Subcutaneous abdominal adipose tissue (tissue), 5 donors: ENCODE measurements at regions not wholly inside any gene's neighbourhood (a gene's known extent, or its start where the extent isn't known, plus 50 kb on each side); places are given as distances from the start of the nearest gene placed in this dataset.

ENCODE experiments used
- H3K27ac ChIP-seq: one replicate; pipeline ENCODE4 v1.7.0; 2013; ENCODE audit warnings: low read depth, mild to moderate bottlenecking, inconsistent platforms, low read length, moderate library complexity
- H3K27me3 ChIP-seq, 5 donors: one replicate each; pipeline ENCODE4 v1.7.0; 2013; ENCODE audit warnings: low read length in 5 of 5, inconsistent platforms in 1 of 5; ENCODE audit not compliant: control insufficient read depth in 5 of 5, insufficient read depth in 4 of 5
- H3K36me3 ChIP-seq, 5 donors: one replicate each; pipeline ENCODE4 v1.7.0; 2013; ENCODE audit warnings: low read length in 5 of 5; ENCODE audit not compliant: control insufficient read depth in 5 of 5, insufficient read depth in 5 of 5
- H3K4me1 ChIP-seq, 5 donors: one replicate each; pipeline ENCODE4 v1.7.0; 2013; ENCODE audit warnings: low read length in 5 of 5, mild to moderate bottlenecking in 3 of 5, moderate library complexity in 1 of 5; ENCODE audit not compliant: control insufficient read depth in 5 of 5, insufficient read depth in 5 of 5
- H3K4me3 ChIP-seq, 5 donors: one replicate each; pipeline ENCODE4 v1.7.0; 2013; ENCODE audit warnings: low read length in 5 of 5, low read depth in 1 of 5
- H3K9ac ChIP-seq, 5 donors: one replicate each; pipeline ENCODE4 v1.7.0; 2013; ENCODE audit warnings: low read length in 5 of 5, mild to moderate bottlenecking in 4 of 5, moderate library complexity in 3 of 5
- H3K9me3 ChIP-seq, 5 donors: one replicate each; pipeline ENCODE4 v1.7.0; 2013; ENCODE audit warnings: low read length in 5 of 5; ENCODE audit not compliant: control insufficient read depth in 5 of 5
- donor health status: healthy.
- donor health status: healthy.
- donor health status: healthy.
- donor health status: healthy.
- donor health status: healthy.

DNA sequence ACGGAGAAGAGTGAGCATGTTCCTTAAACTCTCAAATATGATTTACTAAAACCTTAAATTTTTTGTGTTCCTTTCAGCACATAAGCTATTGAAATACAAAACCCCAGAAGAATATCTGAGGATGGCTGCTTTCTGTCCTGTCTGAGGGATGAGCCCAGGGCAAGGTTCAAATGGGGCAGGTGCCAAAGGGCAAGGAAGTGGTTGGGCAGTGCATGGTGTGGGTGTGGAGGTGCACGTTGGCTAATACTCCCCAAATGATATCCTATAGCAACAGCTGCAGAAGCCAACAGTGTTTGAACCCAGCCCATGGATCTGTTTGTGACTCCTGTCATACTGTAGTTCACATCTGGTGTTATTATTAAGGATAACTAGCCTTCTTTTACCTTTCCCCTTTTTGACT is 183.0 kb downstream of the CDCA7 start:
- H3K9ac ChIP-seq = no peak overlapping the region
- H3K27ac ChIP-seq = no peak overlapping the region

GRCh38 chr2:173539615-173540014 is 184.9 kb downstream of the CDCA7 start:
- Histone ChIP-seq H3K27ac (no peak overlapping the region), H3K9me3 (no peaks in the 10 kb centered on the region), H3K9ac (no peak overlapping the region), H3K36me3 (no peaks in the 10 kb centered on the region), H3K4me3 (no peak overlapping the region), H3K4me1 (no peaks in the 10 kb centered on the region), H3K27me3 (no peaks in the 10 kb centered on the region)

More for the DNA sequence above, 183.0 kb downstream of the CDCA7 start:
- H3K4me3 ChIP-seq = no peak overlapping the region
- H3K4me1 ChIP-seq = no peaks in the 10 kb centered on the region
- no peaks in the 10 kb centered on the region for H3K9me3 ChIP-seq
- H3K36me3 ChIP-seq = no peaks in the 10 kb centered on the region
- no peaks in the 10 kb centered on the region for H3K27me3 ChIP-seq

- Histone ChIP-seq H3K36me3 (no peaks in the 10 kb centered on the region), H3K4me1 (peaks cover 0 to 9% (median 0%) of the 10 kb centered on the region in 5 donors), H3K9me3 (no peaks in the 10 kb centered on the region), H3K27me3 (no peaks in the 10 kb centered on the region), H3K4me3 (no peak overlapping the region), H3K27ac (no peak overlapping the region), H3K9ac (no peak overlapping the region)
Observed at GRCh38 chr2:173544641-173545363, 190.1 kb downstream of the CDCA7 start.

DNA sequence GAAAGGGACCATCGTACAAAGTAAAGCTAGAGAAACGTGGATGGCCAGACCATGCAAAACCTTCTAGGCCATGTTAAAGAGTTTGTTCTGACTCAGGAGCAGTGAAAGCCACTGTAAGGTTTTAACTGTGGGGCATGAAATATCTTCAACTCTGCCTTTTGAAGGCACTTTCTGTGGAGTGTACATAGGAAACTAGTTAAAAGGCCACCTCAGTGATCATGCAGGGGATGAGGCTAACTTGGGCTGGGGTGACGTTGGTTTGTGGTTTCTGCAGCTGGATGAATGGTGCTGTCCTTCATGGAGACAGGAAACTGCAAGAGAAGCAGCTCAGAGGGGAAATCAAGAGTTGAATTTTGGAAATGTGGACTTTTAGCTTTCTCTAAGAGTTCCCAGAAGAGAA is 190.7 kb downstream of the CDCA7 start:
- Histone ChIP-seq H3K9ac (no peak overlapping the region), H3K9me3 (no peaks in the 10 kb centered on the region), H3K4me1 (peaks cover 0 to 9% (median 0%) of the 10 kb centered on the region in 5 donors), H3K36me3 (no peaks in the 10 kb centered on the region), H3K27ac (no peak overlapping the region), H3K27me3 (no peaks in the 10 kb centered on the region), H3K4me3 (no peak overlapping the region)

GRCh38 chr2:173547499-173547898 is 192.8 kb downstream of the CDCA7 start:
- Histone ChIP-seq H3K36me3 (no peaks in the 10 kb centered on the region), H3K4me3 (no peak overlapping the region), H3K27ac (no peak overlapping the region), H3K27me3 (no peaks in the 10 kb centered on the region), H3K9ac (no peak overlapping the region), H3K9me3 (no peaks in the 10 kb centered on the region), H3K4me1 (peaks cover 0 to 9% (median 0%) of the 10 kb centered on the region in 5 donors)

- H3K4me3 ChIP-seq = no peak overlapping the region
- H3K27ac ChIP-seq = no peak overlapping the region
- no peaks in the 10 kb centered on the region for H3K36me3 ChIP-seq
- no peak overlapping the region for H3K9ac ChIP-seq
- H3K9me3 ChIP-seq = no peaks in the 10 kb centered on the region
- H3K4me1 ChIP-seq = peaks cover 0 to 4% (median 0%) of the 10 kb centered on the region in 5 donors
- peaks cover 0 to 3% (median 0%) of the 10 kb centered on the region in 5 donors for H3K27me3 ChIP-seq
Observed at GRCh38 chr2:173550143-173550542, 195.5 kb downstream of the CDCA7 start.

DNA sequence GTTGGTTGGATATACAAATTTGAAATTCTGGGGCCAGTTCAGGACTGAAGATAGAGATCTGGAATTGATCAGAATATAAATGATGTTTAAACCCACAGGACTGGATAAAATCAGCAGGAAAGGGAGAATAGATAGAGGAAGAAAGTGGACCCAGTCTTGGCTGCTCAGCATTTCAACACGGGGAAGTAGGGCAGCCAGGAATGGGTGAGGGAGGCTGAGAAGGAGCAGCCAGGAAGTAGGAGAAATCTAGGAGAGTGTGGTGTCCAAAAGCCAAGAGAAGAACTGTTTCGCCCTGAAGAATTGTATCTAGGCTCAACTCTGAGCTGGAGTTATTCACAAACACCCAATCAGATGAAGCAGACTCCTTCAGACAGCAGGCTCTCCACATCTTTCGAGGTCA is 197.9 kb downstream of the CDCA7 start:
- no peak overlapping the region for H3K4me3 ChIP-seq
- no peak overlapping the region for H3K9ac ChIP-seq
- H3K4me1 ChIP-seq = no peaks in the 10 kb centered on the region
- H3K9me3 ChIP-seq = no peaks in the 10 kb centered on the region
- no peak overlapping the region for H3K27ac ChIP-seq
- no peaks in the 10 kb centered on the region for H3K36me3 ChIP-seq
- H3K27me3 ChIP-seq = peaks cover 0 to 4% (median 2%) of the 10 kb centered on the region in 5 donors

GRCh38 chr2:173553593-173553992 is 198.9 kb downstream of the CDCA7 start:
- no peak overlapping the region for H3K27ac ChIP-seq
- no peak overlapping the region for H3K4me3 ChIP-seq

DNA sequence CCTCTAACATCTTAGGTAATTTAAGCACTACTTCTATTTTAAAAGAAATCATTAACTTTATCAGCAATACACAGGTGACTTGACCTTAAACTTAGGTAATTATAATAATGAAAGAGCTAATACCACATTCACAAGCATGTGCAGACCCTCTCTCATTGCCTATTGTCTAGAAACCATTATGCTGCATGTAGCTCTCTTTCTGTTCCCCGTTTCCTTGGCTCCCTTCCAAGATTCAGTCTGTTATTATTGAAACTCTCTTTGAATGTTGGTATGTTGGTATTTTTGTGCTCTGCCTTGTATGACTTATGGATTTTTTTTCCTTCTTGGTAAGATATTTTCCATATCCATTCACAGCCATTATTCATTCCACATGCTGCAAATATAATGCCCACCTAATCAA is 201.2 kb downstream of the CDCA7 start:
- no peak overlapping the region for H3K9ac ChIP-seq

More at GRCh38 chr2:173553593-173553992, 198.9 kb downstream of the CDCA7 start:
- H3K27me3 ChIP-seq = peaks cover 2 to 7% (median 5%) of the 10 kb centered on the region in 5 donors
- H3K4me1 ChIP-seq = no peaks in the 10 kb centered on the region
- no peak overlapping the region for H3K9ac ChIP-seq
- no peaks in the 10 kb centered on the region for H3K9me3 ChIP-seq
- H3K36me3 ChIP-seq = no peaks in the 10 kb centered on the region

GRCh38 chr2:173556816-173557215 is 202.1 kb downstream of the CDCA7 start:
- H3K9ac ChIP-seq = no peak overlapping the region
- no peaks in the 10 kb centered on the region for H3K4me1 ChIP-seq
- no peaks in the 10 kb centered on the region for H3K36me3 ChIP-seq
- H3K4me3 ChIP-seq = no peak overlapping the region
- H3K27me3 ChIP-seq = peaks cover 5 to 9% (median 7%) of the 10 kb centered on the region in 5 donors
- no peaks in the 10 kb centered on the region for H3K9me3 ChIP-seq
- H3K27ac ChIP-seq = no peak overlapping the region

More for the DNA sequence above, 201.2 kb downstream of the CDCA7 start:
- Histone ChIP-seq H3K27me3 (peaks cover 5 to 9% (median 7%) of the 10 kb centered on the region in 5 donors), H3K4me1 (no peaks in the 10 kb centered on the region), H3K27ac (no peak overlapping the region), H3K9me3 (no peaks in the 10 kb centered on the region), H3K4me3 (no peak overlapping the region), H3K36me3 (no peaks in the 10 kb centered on the region)
